GM18520 (cell line): ENCODE measurements at regions not wholly inside any gene's neighbourhood (a gene's known extent, or its start where the extent isn't known, plus 50 kb on each side); places are given as distances from the start of the nearest gene placed in this dataset.

Experiments used
- ATAC-seq: cut with Tn5 transposase; IDR thresholded peaks from one replicate; pipeline ENCODE4 v1.9.1; 2021; ENCODE audit not compliant: unreplicated experiment

- ATAC-seq, result no peak
Observed at GRCh38 chr1:118736322-118736721, 251.8 kb downstream of the TBX15 start.

- no peak for ATAC-seq
Observed at GRCh38 chr1:118717893-118718292, 270.2 kb downstream of the TBX15 start.

GRCh38 chr1:118716775-118717174 is 271.4 kb downstream of the TBX15 start:
- no peak for ATAC-seq

GRCh38 chr1:118711356-118711755 is 276.8 kb downstream of the TBX15 start:
- ATAC-seq, result no peak

- ATAC-seq, result no peak
Observed at GRCh38 chr1:118698911-118699310, 289.2 kb downstream of the TBX15 start.

- ATAC-seq, result no peak
Observed at GRCh38 chr1:118692143-118692542, 296.0 kb downstream of the TBX15 start.

- no peak for ATAC-seq
Observed at GRCh38 chr1:118688891-118689290, 299.3 kb downstream of the TBX15 start.

GRCh38 chr1:118661769-118662320 is 326.3 kb downstream of the TBX15 start:
- no peak for ATAC-seq

- no peak for ATAC-seq
Observed at GRCh38 chr1:118660769-118661168, 327.4 kb downstream of the TBX15 start.

- no peak for ATAC-seq
Observed at GRCh38 chr1:118659646-118660045, 328.5 kb downstream of the TBX15 start.

- no peak for ATAC-seq
Observed at GRCh38 chr1:118650107-118650807, 337.9 kb downstream of the TBX15 start.

GRCh38 chr1:118649369-118650106 is 338.6 kb downstream of the TBX15 start:
- ATAC-seq, result no peak

GRCh38 chr1:118636004-118636403 is 352.1 kb downstream of the TBX15 start:
- ATAC-seq, result no peak

- no peak for ATAC-seq
Observed at GRCh38 chr1:118627435-118627834, 360.7 kb downstream of the TBX15 start.

GRCh38 chr1:118621839-118622238 is 366.3 kb downstream of the TBX15 start:
- no peak for ATAC-seq

- ATAC-seq, result no peak
Observed at GRCh38 chr1:118618618-118619340, 369.4 kb downstream of the TBX15 start.

- ATAC-seq, result no peak
Observed at GRCh38 chr1:118617916-118618315, 370.2 kb downstream of the TBX15 start.

GRCh38 chr1:118615066-118615465 is 373.1 kb downstream of the TBX15 start:
- no peak for ATAC-seq

GRCh38 chr1:118589238-118589846 is 398.8 kb downstream of the TBX15 start:
- no peak for ATAC-seq

GRCh38 chr1:118588566-118588965 is 399.6 kb downstream of the TBX15 start:
- no peak for ATAC-seq

GRCh38 chr1:118578276-118578675 is 393.2 kb upstream of the SPAG17 start:
- ATAC-seq, result no peak
